Adrenal gland (tissue), 5 donors: ENCODE measurements at regions not wholly inside any gene's neighbourhood (a gene's known extent, or its start where the extent isn't known, plus 50 kb on each side); places are given as distances from the start of the nearest gene placed in this dataset.

Experiments
- microRNA-seq, 3 donors: library from miRNA; unstranded; fragments of <30 nt; microRNA quantifications; one replicate each; pipeline ENCODE4, GENCODE V29; 2017 to 2020
- small RNA-seq, 2 donors: library from RNA; depleted of rRNA; stranded (forward); fragments of <200 nt; gene quantifications; one replicate each; pipeline ENCODE3, GENCODE V24; 2016
- donor health status: DM: no; HTN: no; CAD: no.

Small RNA genes lying in the stretch of these regions (microRNA-seq; reads per million reads assigned to microRNA genes)
- 0 reads per million in 3 donors for gene MIR4436B2

Small RNA genes lying in the stretch of these regions (small RNA-seq; reads per million reads assigned to genes)
- gene MIR4436B2: 0 reads per million in 2 donors
